ENCODE measurements at regions not wholly inside any gene's neighbourhood (a gene's known extent, or its start where the extent isn't known, plus 50 kb on each side); places are given as distances from the start of the nearest gene placed in this dataset.

DNA sequence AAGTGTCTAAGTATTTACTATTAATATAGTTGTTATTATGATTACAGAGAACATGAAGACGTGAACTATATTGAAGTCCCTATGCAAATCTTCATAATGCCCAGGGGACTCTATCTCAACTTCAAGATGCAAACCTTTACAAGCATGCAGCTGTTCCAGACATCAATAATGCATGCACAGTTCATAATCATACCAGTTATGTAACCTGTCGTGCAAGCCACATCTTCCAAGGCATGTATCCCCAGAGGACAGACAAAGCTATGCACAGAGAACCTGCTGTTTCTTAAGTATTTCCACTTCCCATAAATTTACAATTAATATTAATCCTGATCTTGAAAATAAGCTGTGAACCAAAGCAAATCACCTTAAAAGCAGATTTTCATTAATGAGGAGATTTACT is 534.1 kb downstream of the TUSC7 start:
- intact Hi-C loops (cut with DNase I; ENCODE audit: low total_unique reads), result no loop called here
- Histone ChIP-seq H3K4me1 (no peaks in the 10 kb centered on the region), H3K36me3 (no peaks in the 10 kb centered on the region), H3K4me3 (no peak overlapping the region), H3K27me3 (replicated peaks in 1 of 7) (no peaks in the 10 kb centered on the region), H3K27ac (no peak overlapping the region), H3K9me3 (no peaks in the 10 kb centered on the region)
- TF ChIP-seq, protein P1, sequence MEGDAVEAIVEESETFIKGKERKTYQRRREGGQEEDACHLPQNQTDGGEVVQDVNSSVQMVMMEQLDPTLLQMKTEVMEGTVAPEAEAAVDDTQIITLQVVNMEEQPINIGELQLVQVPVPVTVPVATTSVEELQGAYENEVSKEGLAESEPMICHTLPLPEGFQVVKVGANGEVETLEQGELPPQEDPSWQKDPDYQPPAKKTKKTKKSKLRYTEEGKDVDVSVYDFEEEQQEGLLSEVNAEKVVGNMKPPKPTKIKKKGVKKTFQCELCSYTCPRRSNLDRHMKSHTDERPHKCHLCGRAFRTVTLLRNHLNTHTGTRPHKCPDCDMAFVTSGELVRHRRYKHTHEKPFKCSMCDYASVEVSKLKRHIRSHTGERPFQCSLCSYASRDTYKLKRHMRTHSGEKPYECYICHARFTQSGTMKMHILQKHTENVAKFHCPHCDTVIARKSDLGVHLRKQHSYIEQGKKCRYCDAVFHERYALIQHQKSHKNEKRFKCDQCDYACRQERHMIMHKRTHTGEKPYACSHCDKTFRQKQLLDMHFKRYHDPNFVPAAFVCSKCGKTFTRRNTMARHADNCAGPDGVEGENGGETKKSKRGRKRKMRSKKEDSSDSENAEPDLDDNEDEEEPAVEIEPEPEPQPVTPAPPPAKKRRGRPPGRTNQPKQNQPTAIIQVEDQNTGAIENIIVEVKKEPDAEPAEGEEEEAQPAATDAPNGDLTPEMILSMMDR (IDR thresholded peaks at IDR 0.05 in 8 of 11, conservative IDR thresholded peaks at IDR 0.05 in 3 of 11), result no peak
- TF ChIP-seq POLR2AphosphoS5 (IDR thresholded peaks at IDR 0.05), result no peak
- TF ChIP-seq POLR2A (IDR thresholded peaks at IDR 0.05), result no peak
- 64 to 81% (median 72%) methylated on average over 2 of the region's 2 CpGs for WGBS, 5 donors
- no peak for DNase-seq

DNA sequence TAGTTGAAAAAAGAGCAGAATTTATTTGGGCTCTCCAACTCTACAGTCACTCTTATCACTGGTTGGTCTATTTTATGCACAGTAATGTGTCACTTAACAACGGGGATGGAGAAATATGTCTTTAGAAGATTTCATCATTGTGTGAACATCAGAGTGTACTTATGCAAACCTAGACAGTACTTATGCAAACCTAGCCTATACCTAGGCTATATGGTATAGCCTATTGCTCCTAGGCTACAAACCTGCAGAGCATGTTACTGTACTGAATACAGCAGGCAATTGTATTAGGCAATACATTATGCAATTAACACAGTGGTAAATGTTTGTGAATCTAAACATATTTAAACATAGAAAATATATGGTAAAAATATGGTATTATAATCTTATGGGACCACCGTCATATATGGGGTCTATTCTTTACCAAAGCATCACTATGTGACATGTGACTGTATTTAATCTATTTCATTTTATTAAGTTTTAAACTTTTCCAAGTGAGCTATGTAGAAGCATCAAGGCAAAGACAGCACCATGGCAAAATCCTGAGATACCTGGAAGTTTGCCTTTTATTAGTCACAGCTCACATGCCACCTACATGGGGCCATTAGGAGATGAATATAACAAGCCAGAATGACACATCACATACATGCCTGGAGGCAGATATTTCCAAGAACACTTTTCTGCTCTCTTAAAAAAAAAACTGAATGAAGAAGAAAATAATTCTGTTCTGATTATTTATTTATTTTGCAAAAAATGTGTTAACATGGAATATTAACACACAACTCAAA is 537.4 kb downstream of the TUSC7 start:
- no peak for TF ChIP-seq POLR2A (IDR thresholded peaks at IDR 0.05)
- no peak for TF ChIP-seq POLR2AphosphoS5 (IDR thresholded peaks at IDR 0.05)
- TF ChIP-seq, protein P1 (IDR thresholded peaks at IDR 0.05 in 8 of 11, conservative IDR thresholded peaks at IDR 0.05 in 3 of 11), result no peak
- no peak for DNase-seq
- H3K4me1 ChIP-seq, result no peaks in the 10 kb centered on the region
- intact Hi-C loops (cut with DNase I; ENCODE audit: low total_unique reads), result no loop called here
- H3K36me3 ChIP-seq, result no peaks in the 10 kb centered on the region
- H3K4me3 ChIP-seq, result no peak overlapping the region
- no peaks in the 10 kb centered on the region for H3K27me3 ChIP-seq (replicated peaks in 1 of 7)
- no peak overlapping the region for H3K27ac ChIP-seq
- WGBS, 5 donors, result 47 to 89% (median 82%) methylated on average over 2 of the region's 2 CpGs
- no peaks in the 10 kb centered on the region for H3K9me3 ChIP-seq

DNA sequence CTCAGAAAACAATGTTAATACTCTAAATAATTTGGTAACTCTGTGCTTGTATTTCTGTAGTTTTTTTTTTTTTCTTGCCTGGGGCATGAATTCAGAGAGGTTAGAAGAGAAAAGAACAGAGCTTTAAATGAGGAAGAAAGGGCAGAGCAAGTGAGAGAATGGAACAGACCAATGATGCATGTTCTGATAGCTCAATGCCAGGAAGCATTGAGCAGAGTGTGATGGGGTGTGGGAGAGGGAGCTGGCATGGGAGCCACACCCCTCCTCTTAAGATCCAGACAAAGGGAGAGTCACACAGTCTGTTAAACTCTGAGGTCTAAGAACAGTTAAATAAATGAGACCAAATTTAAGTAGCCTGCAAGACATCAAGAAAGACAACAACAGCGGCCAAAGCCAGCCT is 538.6 kb downstream of the TUSC7 start:
- TF ChIP-seq, protein P1 (IDR thresholded peaks at IDR 0.05 in 8 of 11, conservative IDR thresholded peaks at IDR 0.05 in 3 of 11), result no peak
- no peak for TF ChIP-seq POLR2AphosphoS5 (IDR thresholded peaks at IDR 0.05)
- no peak for TF ChIP-seq POLR2A (IDR thresholded peaks at IDR 0.05)

DNA sequence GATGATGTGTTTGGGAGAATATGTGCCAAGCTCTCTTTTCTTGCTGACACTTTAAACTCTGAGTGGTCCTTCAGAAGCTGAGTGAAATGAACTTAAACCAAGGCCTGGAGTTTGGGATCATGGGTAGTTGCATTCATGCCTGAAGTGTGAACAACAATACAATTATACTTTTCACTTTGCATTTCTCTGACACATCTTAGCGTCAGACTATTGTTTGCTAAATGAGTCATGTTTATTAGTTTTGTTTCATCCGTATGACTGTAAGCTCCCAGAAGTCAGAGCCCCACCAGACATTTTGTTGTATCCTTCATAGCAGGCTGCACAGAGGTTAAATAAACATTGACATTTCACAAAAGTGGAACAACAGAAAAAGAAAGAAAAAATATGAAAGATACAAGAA is 542.6 kb downstream of the TUSC7 start:
- intact Hi-C loops (cut with DNase I; ENCODE audit: low total_unique reads), result no loop called here
- Histone ChIP-seq H3K36me3 (no peaks in the 10 kb centered on the region), H3K4me3 (no peak overlapping the region), H3K4me1 (no peaks in the 10 kb centered on the region), H3K9me3 (no peaks in the 10 kb centered on the region), H3K27me3 (replicated peaks in 1 of 7) (no peaks in the 10 kb centered on the region), H3K27ac (no peak overlapping the region)
- WGBS, 5 donors, result 75 to 96% (median 84%) methylated on average over 2 of the region's 2 CpGs
- no peak for DNase-seq
- TF ChIP-seq, protein P1 (IDR thresholded peaks at IDR 0.05 in 8 of 11, conservative IDR thresholded peaks at IDR 0.05 in 3 of 11), result no peak
- TF ChIP-seq POLR2A (IDR thresholded peaks at IDR 0.05) (no peak), POLR2AphosphoS5 (IDR thresholded peaks at IDR 0.05) (no peak)

More for the DNA sequence above, 538.6 kb downstream of the TUSC7 start:
- Histone ChIP-seq H3K4me3 (no peak overlapping the region), H3K36me3 (no peaks in the 10 kb centered on the region), H3K9me3 (no peaks in the 10 kb centered on the region), H3K4me1 (no peaks in the 10 kb centered on the region), H3K27me3 (replicated peaks in 1 of 7) (no peaks in the 10 kb centered on the region), H3K27ac (no peak overlapping the region)
- WGBS, 5 donors, result 80 to 96% (median 91%) methylated on average over 1 of the region's 1 CpG
- DNase-seq, result no peak
- intact Hi-C loops (cut with DNase I; ENCODE audit: low total_unique reads), result no loop called here

Measured in spleen (tissue), 11 donors.